ENCODE measurements at regions not wholly inside any gene's neighbourhood (a gene's known extent, or its start where the extent isn't known, plus 50 kb on each side); places are given as distances from the start of the nearest gene placed in this dataset.
A peak's percentile ranks its signal among the peaks of the same experiment; 100 is the strongest.
"Not testable (repeated sequence)": the region's sequence is repeated elsewhere in the genome, so short reads cannot be mapped to it uniquely, and the experiment has no call there.

- no peak for DNase-seq (ENCODE audit: low spot score)
Measured at GRCh38 chr11:42840176-42840829, 471.5 kb upstream of the API5 start.

- no peak for DNase-seq (ENCODE audit: low spot score)
Measured at GRCh38 chr11:42840860-42841259, 470.9 kb upstream of the API5 start.

- DNase-seq (ENCODE audit: low spot score), result no peak
Measured at GRCh38 chr11:42841556-42841955, 470.2 kb upstream of the API5 start.

GRCh38 chr11:42849362-42849761 is 462.4 kb upstream of the API5 start:
- DNase-seq (ENCODE audit: low spot score), result no peak

DNA sequence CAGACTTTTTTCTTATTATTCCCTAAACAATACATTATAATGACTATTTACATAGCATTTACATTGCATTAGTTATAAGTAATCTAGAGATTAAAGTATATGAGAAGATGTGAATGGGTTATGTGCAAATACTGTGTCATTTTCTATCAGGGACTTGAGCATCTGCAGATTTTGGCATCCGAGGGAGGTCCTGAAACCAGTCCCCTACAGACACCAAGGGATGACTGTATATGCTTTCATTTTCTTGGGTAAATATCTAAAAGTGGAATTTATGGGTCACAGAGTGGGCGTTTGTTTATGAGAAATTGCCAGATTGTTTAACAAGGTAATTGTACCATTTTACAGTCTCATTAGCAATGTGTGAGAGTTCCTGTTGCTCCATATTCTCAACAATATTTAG is 454.5 kb upstream of the API5 start:
- no peak for DNase-seq (ENCODE audit: low spot score)

DNA sequence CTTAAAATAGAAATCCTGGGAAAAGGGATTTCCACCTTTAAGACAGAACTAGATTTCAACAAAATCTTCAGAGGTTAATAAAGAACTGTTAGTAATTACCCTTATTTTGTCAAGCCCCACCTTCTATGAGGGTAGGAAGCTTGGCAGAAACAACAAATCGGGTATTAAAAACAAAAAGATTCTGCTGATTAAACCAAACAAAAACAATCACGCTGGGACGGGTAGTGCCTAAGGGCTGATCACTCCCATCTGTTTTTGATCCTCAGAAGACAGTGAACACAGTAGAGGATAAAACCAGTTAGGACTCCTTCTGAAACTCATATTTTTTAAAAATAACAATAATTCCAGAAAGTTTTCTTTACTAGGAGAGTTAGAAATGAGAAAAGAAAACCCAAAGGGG is 441.3 kb upstream of the API5 start:
- DNase-seq (ENCODE audit: low spot score), result no peak

DNA sequence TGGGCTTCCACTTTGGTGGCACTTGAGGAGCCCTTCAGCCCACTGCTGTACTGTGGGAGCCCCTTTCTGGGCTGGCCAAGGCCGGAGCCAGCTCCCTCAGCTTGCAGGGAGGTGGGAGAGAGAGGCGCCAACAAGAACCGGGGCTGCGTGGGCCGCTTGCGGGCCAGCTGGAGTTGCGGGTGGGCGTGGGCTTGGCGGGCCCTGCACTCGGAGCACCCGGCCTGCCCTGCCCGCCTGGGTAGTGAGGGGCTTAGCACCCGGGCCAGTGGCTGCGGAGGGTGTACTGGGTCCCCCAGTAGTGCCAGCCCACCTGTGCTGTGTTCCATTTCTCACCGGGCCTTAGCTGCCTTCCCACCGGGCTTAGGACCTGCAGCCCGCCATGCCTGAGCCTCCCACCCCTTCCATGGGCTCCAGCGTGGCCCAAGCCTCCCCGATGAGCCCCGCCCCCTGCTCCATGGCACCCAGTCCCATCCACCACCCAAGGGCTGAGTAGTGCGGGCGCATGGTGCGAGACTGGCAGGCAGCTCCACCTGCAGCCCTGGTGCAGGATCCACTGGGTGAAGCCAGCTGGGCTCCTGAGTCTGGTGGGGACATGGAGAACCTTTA is 437.9 kb upstream of the API5 start:
- DNase-seq (ENCODE audit: low spot score), result not testable (repeated sequence)

GRCh38 chr11:42881335-42881734 is 430.5 kb upstream of the API5 start:
- DNase-seq (ENCODE audit: low spot score), result not testable (repeated sequence)

DNA sequence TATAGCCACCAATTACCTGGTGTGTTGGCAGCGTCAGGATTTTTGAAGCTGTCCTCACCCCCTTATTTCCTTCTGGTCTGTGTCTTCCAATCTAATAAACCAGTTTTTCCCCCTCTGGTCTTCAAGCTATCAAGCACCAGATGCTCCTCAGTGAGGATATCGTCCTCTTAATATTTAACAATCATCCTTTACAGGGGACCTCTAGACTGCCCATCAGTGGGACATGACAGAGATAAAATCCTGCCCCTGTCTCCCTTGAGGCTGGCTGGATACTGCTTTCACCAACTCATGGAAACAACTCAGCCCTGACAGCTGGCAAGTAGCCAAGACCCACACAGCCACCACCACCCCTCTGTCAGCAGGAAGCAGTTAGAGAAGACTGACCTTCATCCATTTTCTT is 421.0 kb upstream of the API5 start:
- no peak for DNase-seq (ENCODE audit: low spot score)

- no peak for DNase-seq (ENCODE audit: low spot score)
Measured at GRCh38 chr11:42901084-42901483, 410.7 kb upstream of the API5 start.

GRCh38 chr11:42906226-42906625 is 405.6 kb upstream of the API5 start:
- DNase-seq (ENCODE audit: low spot score), result no peak

- DNase-seq (ENCODE audit: low spot score), result no peak
Measured at GRCh38 chr11:42913731-42914130, 398.1 kb upstream of the API5 start.

DNA sequence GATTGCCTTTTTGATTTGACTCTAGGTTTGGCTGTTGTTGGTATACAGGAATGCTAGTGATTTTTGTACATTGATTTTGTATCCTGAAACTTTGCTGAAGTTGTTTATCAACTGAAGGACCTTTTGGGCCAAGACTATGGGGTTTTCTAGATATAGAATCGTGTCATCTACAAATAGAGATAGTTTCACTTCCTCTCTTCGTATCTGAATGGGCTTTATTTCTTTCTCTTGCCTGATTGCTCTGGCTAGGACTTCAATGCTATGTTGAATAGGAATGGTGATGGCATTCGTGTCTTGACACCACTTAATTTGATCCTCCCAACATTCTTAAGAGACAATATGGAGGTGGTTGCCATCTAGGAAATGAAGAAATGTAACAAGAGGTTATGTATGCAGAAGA is 388.1 kb upstream of the API5 start:
- no peak for DNase-seq (ENCODE audit: low spot score)

GRCh38 chr11:42925916-42926315 is 385.9 kb upstream of the API5 start:
- DNase-seq (ENCODE audit: low spot score), result no peak

DNA sequence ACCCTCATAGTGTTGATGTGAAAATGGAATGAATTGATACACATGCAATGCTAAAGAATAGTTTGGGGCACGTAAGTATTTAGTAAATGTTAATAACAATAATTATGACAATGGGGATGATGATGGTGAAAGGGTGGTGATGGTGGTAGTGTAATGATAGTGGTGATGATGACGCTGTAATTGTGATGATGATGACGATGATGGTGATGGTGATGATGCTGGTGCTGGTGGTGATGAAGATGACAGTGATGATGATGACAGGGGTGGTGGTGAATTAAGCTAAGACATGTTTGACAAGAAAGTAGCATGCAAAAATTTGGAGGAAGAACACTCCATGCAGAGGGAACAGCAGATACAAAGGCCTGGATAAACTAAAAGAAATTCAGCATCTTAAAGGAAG is 364.4 kb upstream of the API5 start:
- no peak for DNase-seq (ENCODE audit: low spot score)

DNA sequence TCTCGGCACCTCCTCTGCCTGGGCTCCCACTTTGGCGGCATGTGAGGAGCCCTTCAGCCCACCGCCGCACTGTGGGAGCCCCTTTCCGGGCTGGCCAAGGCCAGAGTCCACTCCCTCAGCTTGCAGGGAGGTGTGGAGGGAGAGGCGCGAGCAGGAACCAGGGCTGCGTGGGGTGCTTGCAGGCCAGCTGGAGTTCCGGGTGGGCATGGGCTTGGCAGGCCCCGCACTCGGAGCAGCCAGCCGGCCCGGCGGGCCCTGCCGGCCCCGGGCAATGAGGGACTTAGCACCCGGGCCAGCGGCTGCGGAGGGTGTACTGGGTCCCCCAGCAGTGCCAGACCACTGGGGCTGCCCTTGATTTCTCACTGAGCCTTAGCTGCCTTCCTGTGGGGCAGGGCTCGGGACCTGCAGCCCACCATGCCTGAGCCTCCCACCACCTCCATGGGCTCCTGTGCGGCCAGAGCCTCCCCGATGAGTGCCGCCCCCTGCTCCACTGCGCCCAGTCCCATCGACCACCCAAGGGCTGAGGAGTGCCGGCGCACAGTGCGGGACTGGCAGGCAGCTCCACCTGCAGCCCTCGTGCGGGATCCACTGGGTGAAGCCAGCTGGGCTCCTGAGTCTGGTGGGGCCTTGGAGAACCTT is 361.9 kb upstream of the API5 start:
- not testable (repeated sequence) for DNase-seq (ENCODE audit: low spot score)

DNA sequence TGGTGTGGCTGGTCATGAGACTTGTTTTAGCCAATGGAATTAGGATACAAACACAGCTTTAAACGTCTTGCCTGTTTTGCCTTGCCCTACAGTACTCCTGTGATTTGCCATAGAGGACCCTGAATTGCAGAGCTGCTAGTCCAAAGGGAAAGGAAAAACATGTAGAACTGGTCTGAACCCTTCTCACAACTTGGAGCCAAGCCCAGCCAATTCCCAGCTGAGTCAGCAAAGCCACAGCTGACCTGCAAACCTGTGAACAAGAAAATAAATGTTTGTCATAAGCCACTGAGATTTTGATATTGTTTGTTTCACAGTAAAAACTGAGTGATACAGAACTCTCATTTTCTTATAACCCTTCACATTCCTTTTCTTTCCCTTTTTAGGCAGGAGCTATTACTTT is 360.5 kb upstream of the API5 start:
- DNase-seq (ENCODE audit: low spot score), result peak; percentile 61

GRCh38 chr11:42957831-42958230 is 354.0 kb upstream of the API5 start:
- DNase-seq (ENCODE audit: low spot score), result no peak

DNA sequence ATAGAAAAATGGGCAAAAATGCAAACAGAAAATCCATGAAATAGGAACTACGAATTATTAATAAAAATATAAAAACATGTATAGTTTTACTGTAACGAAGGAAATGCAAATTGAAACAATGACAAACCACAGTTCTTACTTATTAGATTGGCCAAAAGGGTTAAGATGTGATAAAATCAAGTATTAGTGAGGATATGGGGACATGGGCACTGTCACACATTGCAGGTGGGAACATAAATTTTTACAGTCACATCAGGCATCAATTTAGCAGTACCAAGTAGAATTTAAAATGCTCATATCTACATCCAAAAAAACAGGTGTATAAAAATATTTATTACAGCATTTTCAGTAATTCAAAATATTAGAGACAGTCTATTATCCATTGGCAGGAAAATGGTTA is 353.2 kb upstream of the API5 start:
- DNase-seq (ENCODE audit: low spot score), result no peak

GRCh38 chr11:42960521-42961088 is 351.2 kb upstream of the API5 start:
- no peak for DNase-seq (ENCODE audit: low spot score)

DNA sequence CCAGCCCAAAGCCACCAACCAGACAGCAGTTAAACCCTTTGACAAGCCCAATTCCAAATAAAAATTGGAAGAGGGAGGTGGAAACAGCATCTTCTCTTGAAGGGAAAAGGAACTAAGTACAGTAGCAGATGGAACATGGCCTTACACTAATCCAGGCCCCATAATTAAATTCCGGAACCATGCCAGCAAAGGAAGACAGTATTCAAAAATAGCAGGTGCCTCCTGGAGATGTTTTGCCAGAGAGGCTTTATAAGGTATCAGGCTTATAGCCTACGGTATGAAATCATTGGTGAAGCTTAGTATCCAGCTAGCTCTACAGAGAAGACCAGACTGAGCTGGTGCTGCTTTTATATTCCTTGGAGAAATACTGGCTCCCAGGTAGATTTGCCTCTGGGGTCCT is 344.1 kb upstream of the API5 start:
- DNase-seq (ENCODE audit: low spot score), result no peak

- no peak for DNase-seq (ENCODE audit: low spot score)
Measured at GRCh38 chr11:42972741-42973140, 339.1 kb upstream of the API5 start.

GRCh38 chr11:42974510-42975179 is 337.2 kb upstream of the API5 start:
- DNase-seq (ENCODE audit: low spot score), result no peak
